AG04450 (cell line): ENCODE measurements at regions not wholly inside any gene's neighbourhood (a gene's known extent, or its start where the extent isn't known, plus 50 kb on each side); places are given as distances from the start of the nearest gene placed in this dataset. TPM values are rescaled to one million over a fixed set of nuclear protein-coding genes. Genes with fewer than 3 reads are reported as not detected.
"Not testable (repeated sequence)": the region's sequence is repeated elsewhere in the genome, so short reads cannot be mapped to it uniquely, and the experiment has no call there.

Experiments
- CTCF ChIA-PET: fragments of 300-600, 350-600 bp; formaldehyde crosslinking; extraction: SDS; loops from one replicate; lab custom pipeline; 2022; ENCODE audit warnings: antibody characterized with exemption, inconsistent platforms; lab: Charles Lee
- POLR2A ChIA-PET: fragments of 350-600 bp; formaldehyde crosslinking; extraction: SDS; loops from one replicate; lab custom pipeline; 2021; ENCODE audit warnings: antibody characterized with exemption, inconsistent platforms; lab: Yijun Ruan, JAX
- DNase-seq: peaks from one replicate; pipeline ENCODE4 v3.0.0-alpha.2; 2011; ENCODE audit warnings: low read depth, low spot score
- H3K27ac ChIP-seq: one replicate; pipeline ENCODE4 v1.5.1; 2012; ENCODE audit warnings: low read depth, low read length, control low read depth
- H3K27me3 ChIP-seq: one replicate; pipeline ENCODE4 v1.6.0; 2012; ENCODE audit warnings: low read length; ENCODE audit not compliant: control insufficient read depth, insufficient read depth
- H3K4me3 ChIP-seq: 2 replicates; pipeline ENCODE4 v1.5.1; 2011; ENCODE audit warnings: mild to moderate bottlenecking, low read depth, low read length, control low read depth
- H3K9me3 ChIP-seq: 2 replicates; pipeline ENCODE4 v1.5.1; 2012; ENCODE audit warnings: low read length; ENCODE audit not compliant: control insufficient read depth, insufficient read depth
- small RNA-seq: library from RNA; depleted of rRNA; stranded (forward); fragments of <200 nt; gene quantifications from one replicate; pipeline ENCODE3, GENCODE V24; 2012; ENCODE audit warnings: low read depth; ENCODE audit not compliant: insufficient read length

DNA sequence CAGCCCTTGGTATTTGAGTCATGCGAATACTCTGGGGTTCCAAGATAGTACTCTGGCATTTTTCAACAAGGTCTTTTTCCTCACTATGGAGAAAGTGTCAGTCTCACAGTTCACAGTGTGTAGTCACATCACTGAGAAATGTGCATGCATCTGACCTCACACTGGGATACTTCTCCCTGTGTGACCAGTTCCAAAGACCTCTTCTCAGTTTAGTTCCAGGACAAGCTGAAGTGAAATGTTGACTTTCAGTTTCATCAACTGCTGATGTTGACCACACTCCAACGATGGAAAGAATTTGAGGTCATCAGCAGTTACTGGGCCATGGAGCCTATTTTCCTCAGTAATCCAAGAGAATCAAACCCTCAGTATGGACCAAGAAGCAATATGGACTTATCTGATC is 55.1 kb upstream of the SOX11 start:
- CTCF ChIA-PET, H3K4me3 ChIP-seq, H3K27ac ChIP-seq, DNase-seq, H3K27me3 ChIP-seq, POLR2A ChIA-PET, H3K9me3 ChIP-seq: not testable (repeated sequence)

Small RNAs in the stretch of these regions (small RNA-seq; reads per million reads assigned to genes)
- gene RF00322, result not detected
- not detected for gene RNU6-649P
